Fibroblast of the aortic adventitia (primary cell): ENCODE measurements at regions not wholly inside any gene's neighbourhood (a gene's known extent, or its start where the extent isn't known, plus 50 kb on each side); places are given as distances from the start of the nearest gene placed in this dataset.

Source experiments
- DNase-seq: peaks from one replicate; pipeline ENCODE4 v3.0.0-alpha.2; 2010; ENCODE audit warnings: low read depth
- H3K4me3 ChIP-seq: 2 replicates; pipeline ENCODE4 v1.5.1; 2011; ENCODE audit warnings: low read depth, mild to moderate bottlenecking, control low read depth, low read length, moderate library complexity
- CTCF ChIP-seq: IDR thresholded peaks from 2 replicates; pipeline ENCODE4 v1.5.1; 2011; ENCODE audit warnings: mild to moderate bottlenecking, low read length, control low read depth, inconsistent platforms; ENCODE audit not compliant: insufficient read depth

GRCh38 chr10:124305131-124305530 is 113.6 kb downstream of the OAT start:
- no peak for DNase-seq
- no peak for TF ChIP-seq CTCF
- no peak overlapping the region for H3K4me3 ChIP-seq

- TF ChIP-seq CTCF = no peak
Measured at GRCh38 chr10:124303662-124304418, 114.9 kb downstream of the OAT start.

GRCh38 chr10:124302951-124303505 is 115.7 kb downstream of the OAT start:
- no peak for DNase-seq
- H3K4me3 ChIP-seq = no peak overlapping the region
- TF ChIP-seq CTCF = no peak

More at GRCh38 chr10:124303662-124304418, 114.9 kb downstream of the OAT start:
- H3K4me3 ChIP-seq = no peak overlapping the region
- no peak for DNase-seq

- no peak overlapping the region for H3K4me3 ChIP-seq
- no peak for TF ChIP-seq CTCF
- no peak for DNase-seq
Measured at GRCh38 chr10:124301736-124302135, 117.0 kb downstream of the OAT start.

GRCh38 chr10:124300735-124301134 is 118.0 kb downstream of the OAT start:
- TF ChIP-seq CTCF = no peak
- no peak overlapping the region for H3K4me3 ChIP-seq
- no peak for DNase-seq

GRCh38 chr10:124300224-124300623 is 118.5 kb downstream of the OAT start:
- H3K4me3 ChIP-seq = no peak overlapping the region
- DNase-seq = no peak
- TF ChIP-seq CTCF = no peak

GRCh38 chr10:124299696-124300095 is 119.0 kb downstream of the OAT start:
- H3K4me3 ChIP-seq = no peak overlapping the region
- no peak for TF ChIP-seq CTCF
- DNase-seq = no peak
